PFSK-1 (cell line): ENCODE measurements at regions not wholly inside any gene's neighbourhood (a gene's known extent, or its start where the extent isn't known, plus 50 kb on each side); places are given as distances from the start of the nearest gene placed in this dataset.

ENCODE experiments used
- FOXP2 ChIP-seq: optimal IDR thresholded peaks from 2 replicates; pipeline ENCODE3; 2011; ENCODE audit warnings: borderline replicate concordance, control low read depth, inconsistent platforms; ENCODE audit not compliant: insufficient read depth; ENCODE audit errors: extremely low read length, extremely low read depth
- POLR2AphosphoS5 ChIP-seq: IDR thresholded peaks from 2 replicates; pipeline ENCODE4 v1.6.1; 2012; ENCODE audit warnings: low read depth, mild to moderate bottlenecking, control low read depth, low read length, moderate library complexity
- SIN3A ChIP-seq: IDR thresholded peaks from 2 replicates; pipeline ENCODE4 v1.6.1; 2012; ENCODE audit warnings: mild to moderate bottlenecking, low read length, moderate library complexity, borderline replicate concordance; ENCODE audit not compliant: insufficient read depth
- TAF1 ChIP-seq: IDR thresholded peaks from 2 replicates; pipeline ENCODE4 v1.6.1; 2012; ENCODE audit warnings: low read length, control low read depth, borderline replicate concordance; ENCODE audit not compliant: insufficient read depth
- TF ChIP-seq, protein P1 (sequence below), 2 experiments: IDR thresholded peaks; 2 replicates each; pipeline versions ENCODE4 v1.6.1 to v1.8.0; 2011 to 2012; ENCODE audit warnings: low read depth in 2 of 2, low read length in 2 of 2, control low read depth in 1 of 2, inconsistent platforms in 1 of 2, mild to moderate bottlenecking in 1 of 2, moderate library complexity in 1 of 2; ENCODE audit not compliant: insufficient read depth in 1 of 2

DNA sequence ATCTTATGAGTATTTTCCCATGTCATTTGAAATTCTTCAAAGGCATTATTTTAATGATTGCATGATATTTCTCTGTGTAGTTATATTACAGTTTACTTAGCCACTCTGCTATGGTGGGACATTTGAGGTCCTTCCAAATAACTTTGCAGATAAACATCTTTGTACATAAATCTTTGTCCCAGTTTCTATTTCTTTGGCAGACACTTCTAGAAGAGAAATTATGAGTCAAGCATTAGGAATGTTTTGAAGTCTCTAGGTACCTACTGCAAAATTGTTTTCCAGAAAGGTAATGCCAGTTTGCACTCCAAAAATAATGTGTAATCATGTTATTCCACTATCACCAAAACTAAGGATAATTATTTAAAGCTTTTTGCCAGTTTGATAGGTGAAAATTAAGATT is 149.7 kb downstream of the EN1 start:
- no peak for TF ChIP-seq SIN3A
- TF ChIP-seq, protein P1, sequence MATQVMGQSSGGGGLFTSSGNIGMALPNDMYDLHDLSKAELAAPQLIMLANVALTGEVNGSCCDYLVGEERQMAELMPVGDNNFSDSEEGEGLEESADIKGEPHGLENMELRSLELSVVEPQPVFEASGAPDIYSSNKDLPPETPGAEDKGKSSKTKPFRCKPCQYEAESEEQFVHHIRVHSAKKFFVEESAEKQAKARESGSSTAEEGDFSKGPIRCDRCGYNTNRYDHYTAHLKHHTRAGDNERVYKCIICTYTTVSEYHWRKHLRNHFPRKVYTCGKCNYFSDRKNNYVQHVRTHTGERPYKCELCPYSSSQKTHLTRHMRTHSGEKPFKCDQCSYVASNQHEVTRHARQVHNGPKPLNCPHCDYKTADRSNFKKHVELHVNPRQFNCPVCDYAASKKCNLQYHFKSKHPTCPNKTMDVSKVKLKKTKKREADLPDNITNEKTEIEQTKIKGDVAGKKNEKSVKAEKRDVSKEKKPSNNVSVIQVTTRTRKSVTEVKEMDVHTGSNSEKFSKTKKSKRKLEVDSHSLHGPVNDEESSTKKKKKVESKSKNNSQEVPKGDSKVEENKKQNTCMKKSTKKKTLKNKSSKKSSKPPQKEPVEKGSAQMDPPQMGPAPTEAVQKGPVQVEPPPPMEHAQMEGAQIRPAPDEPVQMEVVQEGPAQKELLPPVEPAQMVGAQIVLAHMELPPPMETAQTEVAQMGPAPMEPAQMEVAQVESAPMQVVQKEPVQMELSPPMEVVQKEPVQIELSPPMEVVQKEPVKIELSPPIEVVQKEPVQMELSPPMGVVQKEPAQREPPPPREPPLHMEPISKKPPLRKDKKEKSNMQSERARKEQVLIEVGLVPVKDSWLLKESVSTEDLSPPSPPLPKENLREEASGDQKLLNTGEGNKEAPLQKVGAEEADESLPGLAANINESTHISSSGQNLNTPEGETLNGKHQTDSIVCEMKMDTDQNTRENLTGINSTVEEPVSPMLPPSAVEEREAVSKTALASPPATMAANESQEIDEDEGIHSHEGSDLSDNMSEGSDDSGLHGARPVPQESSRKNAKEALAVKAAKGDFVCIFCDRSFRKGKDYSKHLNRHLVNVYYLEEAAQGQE (IDR thresholded peaks at IDR 0.05; ENCODE audit: insufficient read depth in 1 of 2, low read depth in 2 of 2, low read length in 2 of 2), result no peak
- TF ChIP-seq TAF1, result no peak
- TF ChIP-seq FOXP2, result no peak
- TF ChIP-seq POLR2AphosphoS5, result no peak

DNA sequence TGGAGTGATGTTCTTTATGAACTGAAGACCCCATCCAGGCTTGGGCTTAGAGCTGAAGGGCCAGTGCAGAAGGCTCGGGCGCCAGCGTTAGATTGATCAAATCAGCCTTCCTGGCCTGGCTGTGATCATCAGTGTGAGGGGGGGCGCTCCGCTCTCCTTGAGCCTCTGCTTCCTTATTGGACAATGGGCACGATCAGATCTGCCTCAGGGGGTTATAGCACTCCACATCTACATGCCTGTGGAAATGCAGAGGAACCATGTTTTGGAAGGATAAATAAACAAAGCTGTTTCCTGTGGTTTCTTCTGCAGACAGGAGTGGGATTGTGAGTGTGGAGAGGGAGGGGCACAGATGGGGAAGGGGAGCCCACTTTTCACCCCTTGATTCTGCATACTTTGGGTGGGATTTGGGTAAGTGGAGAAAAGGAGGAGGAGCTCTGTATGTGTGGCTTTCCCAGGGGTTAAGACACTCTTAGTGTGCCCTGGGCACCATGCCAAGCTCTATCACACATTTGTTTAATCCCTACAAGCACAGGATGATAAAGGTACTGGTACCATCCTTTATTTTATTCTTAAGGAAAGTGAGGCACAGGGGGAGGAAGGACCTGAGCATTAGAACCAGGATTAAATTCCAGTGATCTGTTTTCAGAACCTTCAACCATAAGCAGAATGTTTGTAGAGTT is 150.5 kb downstream of the EN1 start:
- TF ChIP-seq TAF1, result no peak
- no peak for TF ChIP-seq POLR2AphosphoS5
- TF ChIP-seq SIN3A, result no peak

DNA sequence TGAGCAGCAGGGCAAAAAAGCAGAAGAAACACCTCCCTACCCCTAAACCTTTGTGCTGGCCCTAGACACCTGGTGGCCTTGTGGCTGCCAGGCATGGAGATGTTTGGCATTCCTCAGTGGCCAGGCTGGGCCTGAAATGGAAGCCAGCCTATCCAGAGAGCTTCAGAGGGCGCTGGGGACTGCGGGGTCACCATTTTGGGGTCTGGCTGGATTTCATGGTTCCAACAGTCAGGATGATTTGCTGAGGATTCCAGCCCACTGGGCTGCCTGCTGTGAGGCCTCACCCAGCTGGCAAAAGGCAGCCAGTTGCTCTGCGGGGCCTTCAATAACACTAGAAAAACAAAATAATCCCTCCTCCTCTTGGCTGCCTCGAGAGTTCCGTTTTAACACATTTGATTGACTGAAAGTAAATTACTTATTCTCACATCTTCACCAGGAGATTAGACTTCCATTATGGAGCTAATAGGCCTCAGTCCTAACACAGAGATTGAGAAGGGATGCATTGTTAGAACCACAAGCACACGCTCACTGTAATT is 154.1 kb downstream of the EN1 start:
- TF ChIP-seq, protein P1 (IDR thresholded peaks at IDR 0.05; ENCODE audit: insufficient read depth in 1 of 2, low read depth in 2 of 2, low read length in 2 of 2), result no peak
- TF ChIP-seq TAF1 (no peak), POLR2AphosphoS5 (no peak), SIN3A (no peak), FOXP2 (no peak)

DNA sequence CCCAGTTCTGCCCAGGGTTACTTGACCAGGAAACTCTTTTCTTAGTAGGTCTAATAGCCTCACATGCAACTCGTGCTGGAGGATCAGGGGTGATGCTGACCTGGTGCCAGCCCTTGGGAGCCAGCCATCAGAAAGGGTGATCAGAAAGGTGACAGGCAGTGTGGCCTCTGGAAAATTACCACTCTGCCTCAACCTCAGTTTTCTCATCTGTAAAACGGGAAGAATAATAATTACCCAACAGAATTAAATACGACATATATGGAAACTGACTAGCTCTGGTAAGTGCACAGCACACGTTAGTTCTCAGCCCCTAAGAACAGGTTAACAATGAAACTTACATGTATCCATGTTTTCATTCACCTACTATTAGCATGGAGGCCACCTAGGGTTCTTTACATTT is 157.6 kb downstream of the EN1 start:
- TF ChIP-seq, protein P1 (IDR thresholded peaks at IDR 0.05; ENCODE audit: insufficient read depth in 1 of 2, low read depth in 2 of 2, low read length in 2 of 2), result no peak
- TF ChIP-seq POLR2AphosphoS5 (no peak), FOXP2 (no peak), SIN3A (no peak), TAF1 (no peak)

DNA sequence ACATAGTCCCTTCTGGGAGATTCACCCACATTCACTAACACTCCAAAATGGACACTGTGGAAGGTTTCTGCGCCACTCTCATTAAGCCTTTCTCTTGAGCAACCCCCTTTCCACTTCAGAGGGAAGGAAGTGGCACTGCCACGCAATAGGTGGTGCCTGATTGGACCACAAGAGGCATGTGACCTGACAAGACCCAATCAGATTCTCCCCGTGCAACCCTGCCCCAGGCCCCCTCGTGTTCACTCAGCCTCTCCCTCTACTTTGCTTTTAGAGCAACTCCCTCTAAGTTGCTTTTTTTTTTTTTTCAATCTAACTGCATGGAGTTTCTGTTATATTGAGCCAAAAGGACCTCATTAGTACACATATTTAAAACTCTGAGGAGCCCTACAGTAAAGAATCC is 158.0 kb downstream of the EN1 start:
- TF ChIP-seq FOXP2 (no peak), POLR2AphosphoS5 (no peak), SIN3A (no peak), TAF1 (no peak)
- TF ChIP-seq, protein P1 (IDR thresholded peaks at IDR 0.05; ENCODE audit: insufficient read depth in 1 of 2, low read depth in 2 of 2, low read length in 2 of 2), result no peak
